GM06990 (cell line): ENCODE measurements at regions not wholly inside any gene's neighbourhood (a gene's known extent, or its start where the extent isn't known, plus 50 kb on each side); places are given as distances from the start of the nearest gene placed in this dataset.

ENCODE experiments used
- DNase-seq: peaks from one replicate; pipeline ENCODE4 v3.0.0-alpha.2; 2011; ENCODE audit not compliant: insufficient read length; ENCODE audit errors: extremely low read depth
- H3K27me3 ChIP-seq: replicated peaks from 2 replicates; pipeline ENCODE4 v1.6.0; 2011; ENCODE audit warnings: low read length; ENCODE audit not compliant: control insufficient read depth, insufficient read depth
- H3K36me3 ChIP-seq: 2 replicates; pipeline ENCODE4 v1.5.1; 2011; ENCODE audit warnings: low read length; ENCODE audit not compliant: control insufficient read depth, insufficient read depth
- H3K4me3 ChIP-seq: replicated peaks from 2 replicates; pipeline ENCODE4 v1.5.1; 2011; ENCODE audit warnings: low read depth, mild to moderate bottlenecking, control low read depth, low read length
- TF ChIP-seq, protein P1 (sequence below): IDR thresholded peaks from 2 replicates; pipeline ENCODE4 v1.5.1; 2011; ENCODE audit warnings: low read length, control low read depth, mild to moderate bottlenecking, inconsistent platforms; ENCODE audit not compliant: insufficient read depth, poor library complexity, severe bottlenecking

- H3K36me3 ChIP-seq, result no peaks in the 10 kb centered on the region
- TF ChIP-seq, protein P1, sequence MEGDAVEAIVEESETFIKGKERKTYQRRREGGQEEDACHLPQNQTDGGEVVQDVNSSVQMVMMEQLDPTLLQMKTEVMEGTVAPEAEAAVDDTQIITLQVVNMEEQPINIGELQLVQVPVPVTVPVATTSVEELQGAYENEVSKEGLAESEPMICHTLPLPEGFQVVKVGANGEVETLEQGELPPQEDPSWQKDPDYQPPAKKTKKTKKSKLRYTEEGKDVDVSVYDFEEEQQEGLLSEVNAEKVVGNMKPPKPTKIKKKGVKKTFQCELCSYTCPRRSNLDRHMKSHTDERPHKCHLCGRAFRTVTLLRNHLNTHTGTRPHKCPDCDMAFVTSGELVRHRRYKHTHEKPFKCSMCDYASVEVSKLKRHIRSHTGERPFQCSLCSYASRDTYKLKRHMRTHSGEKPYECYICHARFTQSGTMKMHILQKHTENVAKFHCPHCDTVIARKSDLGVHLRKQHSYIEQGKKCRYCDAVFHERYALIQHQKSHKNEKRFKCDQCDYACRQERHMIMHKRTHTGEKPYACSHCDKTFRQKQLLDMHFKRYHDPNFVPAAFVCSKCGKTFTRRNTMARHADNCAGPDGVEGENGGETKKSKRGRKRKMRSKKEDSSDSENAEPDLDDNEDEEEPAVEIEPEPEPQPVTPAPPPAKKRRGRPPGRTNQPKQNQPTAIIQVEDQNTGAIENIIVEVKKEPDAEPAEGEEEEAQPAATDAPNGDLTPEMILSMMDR, result no peak
- H3K27me3 ChIP-seq, result no peaks in the 10 kb centered on the region; the same call in none of the 2 replicates
- no peak for DNase-seq
- no peak overlapping the region for H3K4me3 ChIP-seq
Measured at GRCh38 chr11:43550714-43551113, 129.8 kb upstream of the HSD17B12 start.

DNA sequence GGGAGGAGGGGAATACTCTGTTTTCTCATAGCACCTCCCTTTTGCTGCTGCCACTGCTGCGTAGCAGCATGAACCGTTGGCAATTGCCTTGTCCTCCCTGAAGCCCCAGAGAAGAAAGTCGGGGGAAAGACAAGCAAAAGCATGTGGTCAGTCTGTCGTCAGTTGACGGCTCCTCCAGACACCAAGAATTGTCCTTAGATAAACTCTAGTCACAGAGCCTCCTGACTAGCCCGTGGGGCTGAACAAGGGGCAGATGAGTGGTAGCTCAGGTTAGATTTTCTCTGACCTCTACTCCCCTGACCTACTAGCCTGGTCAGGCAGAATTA is 126.4 kb upstream of the HSD17B12 start:
- no peak for DNase-seq
- Histone ChIP-seq H3K4me3 (no peak overlapping the region), H3K36me3 (no peaks in the 10 kb centered on the region), H3K27me3 (peaks cover 1% of the 10 kb centered on the region)
- TF ChIP-seq, protein P1, result no peak

- peaks cover 3% of the 10 kb centered on the region for H3K27me3 ChIP-seq
- no peak for DNase-seq
Measured at GRCh38 chr11:43555186-43555585, 125.4 kb upstream of the HSD17B12 start.

DNA sequence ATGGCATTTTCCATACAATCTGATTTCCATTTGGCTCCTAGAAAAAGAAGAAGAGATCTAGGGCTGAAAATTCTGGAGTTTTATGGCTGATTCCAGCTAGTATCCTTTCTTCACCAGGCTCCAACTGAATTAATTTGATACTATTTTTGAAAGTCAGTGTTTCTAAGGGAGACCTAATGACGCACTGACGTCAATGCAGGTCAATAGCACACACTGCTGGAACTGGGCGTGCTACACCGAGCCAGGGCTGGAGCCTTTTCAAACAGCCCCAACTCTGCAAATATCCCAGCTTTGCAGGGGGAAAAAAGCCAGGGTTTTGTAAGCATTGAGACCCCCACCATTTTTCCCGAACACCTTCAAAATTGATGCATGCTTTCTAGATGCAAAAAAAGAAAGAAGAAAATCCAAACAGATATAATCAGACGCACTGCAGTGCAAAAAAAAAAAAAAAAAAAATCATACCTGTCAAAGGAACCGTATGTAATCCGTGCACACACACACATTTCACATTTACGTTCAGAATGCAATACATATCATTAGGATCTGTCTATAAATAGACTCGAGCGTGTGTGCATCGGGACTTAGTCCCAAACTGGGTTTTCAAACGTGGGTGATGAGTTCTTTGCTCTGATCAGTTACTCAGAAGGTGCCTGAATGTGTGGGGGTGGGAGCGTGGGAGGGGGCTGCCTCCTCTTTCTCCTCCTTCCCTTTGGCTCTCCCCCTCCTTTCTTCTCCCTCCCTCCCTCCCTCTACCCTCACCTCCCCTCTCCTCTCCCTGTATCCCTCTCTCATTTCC is 124.5 kb upstream of the HSD17B12 start:
- no peaks in the 10 kb centered on the region for H3K36me3 ChIP-seq
- DNase-seq, result no peak
- H3K27me3 ChIP-seq, result peaks cover 5% of the 10 kb centered on the region
- TF ChIP-seq, protein P1, result no peak
- H3K4me3 ChIP-seq, result no peak overlapping the region

More at GRCh38 chr11:43555186-43555585, 125.4 kb upstream of the HSD17B12 start:
- TF ChIP-seq, protein P1, result no peak
- Histone ChIP-seq H3K36me3 (no peaks in the 10 kb centered on the region), H3K4me3 (no peak overlapping the region)

GRCh38 chr11:43556612-43557375 is 123.7 kb upstream of the HSD17B12 start:
- Histone ChIP-seq H3K4me3 (no peak overlapping the region), H3K27me3 (peaks cover 5% of the 10 kb centered on the region), H3K36me3 (no peaks in the 10 kb centered on the region)
- TF ChIP-seq, protein P1, result no peak
- no peak for DNase-seq
